Neutrophil (primary cell): ENCODE measurements at regions not wholly inside any gene's neighbourhood (a gene's known extent, or its start where the extent isn't known, plus 50 kb on each side); places are given as distances from the start of the nearest gene placed in this dataset.

Experiments
- H3K27ac ChIP-seq: fragments of 200-600 bp; sonication (generic); 2 replicates; pipeline ENCODE4 v1.5.1; 2016; ENCODE audit warnings: mild to moderate bottlenecking, moderate library complexity
- H3K27me3 ChIP-seq: fragments of 200-600 bp; sonication (generic); 2 replicates; pipeline ENCODE4 v1.6.0; 2016; ENCODE audit warnings: mild to moderate bottlenecking
- H3K36me3 ChIP-seq: fragments of 200-600 bp; sonication (generic); 2 replicates; pipeline ENCODE4 v1.5.1; 2017
- H3K4me1 ChIP-seq, 2 experiments: fragments of 200-600 bp in 1 of 2; sonication (generic) in 1 of 2; 1 replicate in 1 of 2; 2 replicates in 1 of 2; pipeline versions ENCODE4 v1.5.1 to v1.6.1; 2013 to 2016; ENCODE audit warnings: low read depth in 1 of 2, low read length in 1 of 2, mild to moderate bottlenecking in 1 of 2, moderate library complexity in 1 of 2; ENCODE audit not compliant: control insufficient read depth in 1 of 2, insufficient read depth in 1 of 2
- H3K4me3 ChIP-seq, 2 experiments: fragments of 200-600 bp in 1 of 2; sonication (generic) in 1 of 2; 1 replicate in 1 of 2; 2 replicates in 1 of 2; pipeline ENCODE4 v1.5.1; 2013 to 2016; ENCODE audit warnings: low read depth in 1 of 2, low read length in 1 of 2, mild to moderate bottlenecking in 1 of 2, moderate library complexity in 1 of 2
- H3K9me3 ChIP-seq: fragments of 200-600 bp; sonication (generic); 2 replicates; pipeline ENCODE4 v1.5.1; 2016
- CTCF ChIP-seq: fragments of 200-600 bp; sonication (generic); IDR thresholded peaks from 2 replicates; pipeline ENCODE4 v1.5.1; 2016; ENCODE audit warnings: antibody characterized with exemption

GRCh38 chr4:83213640-83214039 is 71.0 kb downstream of the COQ2 start:
- no peaks in the 10 kb centered on the region for H3K36me3 ChIP-seq
- no peaks in the 10 kb centered on the region for H3K9me3 ChIP-seq
- no peak for TF ChIP-seq CTCF
- H3K27ac ChIP-seq = no peak overlapping the region
- no peaks in the 10 kb centered on the region for H3K27me3 ChIP-seq
- H3K4me1 ChIP-seq = peaks cover 37 to 46% of the 10 kb centered on the region in 2 experiments
- no peak overlapping the region for H3K4me3 ChIP-seq

GRCh38 chr4:83212041-83212851 is 72.4 kb downstream of the COQ2 start:
- no peak overlapping the region for H3K27ac ChIP-seq
- no peaks in the 10 kb centered on the region for H3K27me3 ChIP-seq
- TF ChIP-seq CTCF = no peak
- H3K4me1 ChIP-seq = peaks cover 23 to 32% of the 10 kb centered on the region in 2 experiments
- H3K4me3 ChIP-seq = no peak overlapping the region
- no peaks in the 10 kb centered on the region for H3K9me3 ChIP-seq
- no peaks in the 10 kb centered on the region for H3K36me3 ChIP-seq

- Histone ChIP-seq H3K36me3 (no peaks in the 10 kb centered on the region), H3K27me3 (no peaks in the 10 kb centered on the region), H3K4me3 (no peak overlapping the region), H3K27ac (no peak overlapping the region), H3K4me1 (peaks cover 9 to 23% of the 10 kb centered on the region in 2 experiments), H3K9me3 (no peaks in the 10 kb centered on the region)
- no peak for TF ChIP-seq CTCF
These were observed 75.2 kb downstream of the COQ2 start for GRCh38 chr4:83209419-83209818.

- Histone ChIP-seq H3K36me3 (no peaks in the 10 kb centered on the region), H3K27me3 (no peaks in the 10 kb centered on the region), H3K27ac (no peak overlapping the region), H3K4me1 (peaks cover 9 to 23% of the 10 kb centered on the region in 2 experiments), H3K4me3 (no peak overlapping the region), H3K9me3 (no peaks in the 10 kb centered on the region)
- TF ChIP-seq CTCF = no peak
These were observed 75.9 kb downstream of the COQ2 start for GRCh38 chr4:83208371-83209365.

GRCh38 chr4:83207497-83208101 is 77.0 kb downstream of the COQ2 start:
- Histone ChIP-seq H3K27ac (no peak overlapping the region), H3K9me3 (no peaks in the 10 kb centered on the region), H3K36me3 (no peaks in the 10 kb centered on the region), H3K4me1 (peaks cover 9 to 23% of the 10 kb centered on the region in 2 experiments), H3K27me3 (no peaks in the 10 kb centered on the region), H3K4me3 (no peak overlapping the region)
- no peak for TF ChIP-seq CTCF
